ENCODE measurements at regions not wholly inside any gene's neighbourhood (a gene's known extent, or its start where the extent isn't known, plus 50 kb on each side); places are given as distances from the start of the nearest gene placed in this dataset.

DNA sequence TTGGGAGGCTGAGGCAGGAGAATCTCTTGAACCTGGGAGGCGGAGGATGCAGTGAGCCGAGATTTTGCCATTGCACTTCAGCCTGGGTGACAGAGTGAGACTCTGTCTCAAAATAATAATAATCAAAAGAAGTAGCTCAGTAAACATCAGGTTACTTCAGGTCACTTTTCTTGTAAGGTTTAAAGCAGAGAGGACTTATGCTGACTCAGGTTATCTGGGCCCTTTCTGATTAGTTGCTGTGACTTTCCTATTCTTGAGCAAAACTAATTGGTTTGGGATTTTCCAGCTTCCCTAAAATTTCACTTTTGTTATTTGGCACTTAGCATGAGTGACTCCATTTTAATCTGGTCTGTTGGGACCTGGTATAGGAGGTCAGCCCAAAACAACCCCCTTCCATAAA, 812.9 kb downstream of the NLGN4X start:
- 83 to 100% methylated on average over 1 to 2 of the region's 2 CpGs for WGBS, 2 experiments (ENCODE audit: insufficient coverage in 1 of 2, insufficient read length in 1 of 2)
- Histone ChIP-seq H3K4me3 (ENCODE audit: low read length) (no peak overlapping the region), H3K36me3 (ENCODE audit: control insufficient read depth, insufficient read depth, low read length) (no peaks in the 10 kb centered on the region), H3K4me1 (ENCODE audit: control insufficient read depth, insufficient read depth, low read length) (no peaks in the 10 kb centered on the region), H3K9ac (ENCODE audit: extremely low read depth, low read length, poor library complexity, severe bottlenecking) (no peak overlapping the region), H3K9me3 (ENCODE audit: control insufficient read depth, low read length) (no peaks in the 10 kb centered on the region), H3K27me3 (ENCODE audit: control insufficient read depth, insufficient read depth, low read length, poor library complexity, severe bottlenecking) (no peaks in the 10 kb centered on the region), H3K27ac (ENCODE audit: low read depth, low read length) (no peak overlapping the region)
- DNase-seq = no peak
- Mint-ChIP-seq H3K27me3 (ENCODE audit: insufficient read depth) (no peaks in the 10 kb centered on the region), H3K36me3 (ENCODE audit: low read depth) (no peaks in the 10 kb centered on the region), H3K4me1 (no peaks in the 10 kb centered on the region), H3K4me3 (no peak overlapping the region), H3K27ac (no peak overlapping the region), H3K9me3 (peaks cover 6% of the 10 kb centered on the region)
- TF ChIP-seq, protein P1, sequence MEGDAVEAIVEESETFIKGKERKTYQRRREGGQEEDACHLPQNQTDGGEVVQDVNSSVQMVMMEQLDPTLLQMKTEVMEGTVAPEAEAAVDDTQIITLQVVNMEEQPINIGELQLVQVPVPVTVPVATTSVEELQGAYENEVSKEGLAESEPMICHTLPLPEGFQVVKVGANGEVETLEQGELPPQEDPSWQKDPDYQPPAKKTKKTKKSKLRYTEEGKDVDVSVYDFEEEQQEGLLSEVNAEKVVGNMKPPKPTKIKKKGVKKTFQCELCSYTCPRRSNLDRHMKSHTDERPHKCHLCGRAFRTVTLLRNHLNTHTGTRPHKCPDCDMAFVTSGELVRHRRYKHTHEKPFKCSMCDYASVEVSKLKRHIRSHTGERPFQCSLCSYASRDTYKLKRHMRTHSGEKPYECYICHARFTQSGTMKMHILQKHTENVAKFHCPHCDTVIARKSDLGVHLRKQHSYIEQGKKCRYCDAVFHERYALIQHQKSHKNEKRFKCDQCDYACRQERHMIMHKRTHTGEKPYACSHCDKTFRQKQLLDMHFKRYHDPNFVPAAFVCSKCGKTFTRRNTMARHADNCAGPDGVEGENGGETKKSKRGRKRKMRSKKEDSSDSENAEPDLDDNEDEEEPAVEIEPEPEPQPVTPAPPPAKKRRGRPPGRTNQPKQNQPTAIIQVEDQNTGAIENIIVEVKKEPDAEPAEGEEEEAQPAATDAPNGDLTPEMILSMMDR (conservative IDR thresholded peaks at IDR 0.05) = no peak

DNA sequence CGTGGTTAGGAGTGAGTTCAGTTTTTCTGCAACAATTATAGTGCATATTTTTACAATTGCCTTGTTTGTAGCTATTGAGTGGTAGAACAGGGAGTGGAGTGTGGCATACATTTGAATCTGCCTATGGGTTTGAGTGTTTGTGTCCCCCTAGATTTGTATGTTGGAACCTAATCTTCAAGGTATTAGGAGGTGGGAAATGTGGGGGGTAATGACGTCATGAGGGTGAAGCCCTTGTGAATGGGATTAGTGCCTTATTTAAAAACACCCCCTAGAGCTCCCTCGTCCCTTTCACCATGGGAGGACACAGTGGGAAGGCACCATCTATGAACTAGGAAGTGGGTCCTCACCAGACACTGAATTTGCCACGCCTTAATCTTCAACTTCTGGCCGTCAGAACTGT, 819.6 kb downstream of the NLGN4X start:
- H3K36me3 Mint-ChIP-seq (ENCODE audit: low read depth) = no peaks in the 10 kb centered on the region
- H3K4me1 Mint-ChIP-seq = peaks cover 1% of the 10 kb centered on the region
- peaks cover 15% of the 10 kb centered on the region for H3K9me3 Mint-ChIP-seq
- TF ChIP-seq, protein P1 (conservative IDR thresholded peaks at IDR 0.05) = no peak
- no peak overlapping the region for H3K4me3 Mint-ChIP-seq
- H3K36me3 ChIP-seq (ENCODE audit: control insufficient read depth, insufficient read depth, low read length) = no peaks in the 10 kb centered on the region
- H3K27me3 Mint-ChIP-seq (ENCODE audit: insufficient read depth) = no peaks in the 10 kb centered on the region
- H3K27me3 ChIP-seq (ENCODE audit: control insufficient read depth, insufficient read depth, low read length, poor library complexity, severe bottlenecking) = no peaks in the 10 kb centered on the region
- no peaks in the 10 kb centered on the region for H3K4me1 ChIP-seq (ENCODE audit: control insufficient read depth, insufficient read depth, low read length)
- H3K4me3 ChIP-seq (ENCODE audit: low read length) = no peak overlapping the region
- no peaks in the 10 kb centered on the region for H3K9me3 ChIP-seq (ENCODE audit: control insufficient read depth, low read length)
- H3K9ac ChIP-seq (ENCODE audit: extremely low read depth, low read length, poor library complexity, severe bottlenecking) = no peak overlapping the region
- no peak overlapping the region for H3K27ac Mint-ChIP-seq
- 80 to 95% methylated on average over 2 to 4 of the region's 5 CpGs for WGBS, 2 experiments (ENCODE audit: insufficient coverage in 1 of 2, insufficient read length in 1 of 2)
- no peak for DNase-seq
- H3K27ac ChIP-seq (ENCODE audit: low read depth, low read length) = no peak overlapping the region

DNA sequence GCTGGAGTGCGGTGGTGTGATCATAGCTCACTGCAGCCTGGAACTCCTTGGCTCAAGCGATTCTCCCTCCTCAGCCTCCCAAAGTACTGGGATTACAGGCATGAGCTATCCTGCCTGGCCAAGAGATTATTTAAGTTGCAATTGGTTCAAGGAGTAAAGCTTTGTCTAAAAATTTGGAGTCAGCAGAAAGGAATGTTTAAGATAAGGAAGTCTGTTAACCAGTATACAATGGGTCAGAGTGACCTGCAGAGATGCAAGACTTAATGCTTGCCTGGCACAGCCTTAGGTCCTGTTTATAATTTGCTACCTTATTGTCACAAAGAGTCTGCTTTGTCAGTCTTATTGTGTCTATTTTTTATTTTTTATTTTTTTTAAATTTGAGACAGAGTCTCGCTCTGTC, 826.2 kb downstream of the NLGN4X start:
- TF ChIP-seq, protein P1 (conservative IDR thresholded peaks at IDR 0.05) = no peak
- Histone ChIP-seq H3K9me3 (ENCODE audit: control insufficient read depth, low read length) (peaks cover 10% of the 10 kb centered on the region), H3K9ac (ENCODE audit: extremely low read depth, low read length, poor library complexity, severe bottlenecking) (no peak overlapping the region), H3K27ac (ENCODE audit: low read depth, low read length) (no peak overlapping the region), H3K4me3 (ENCODE audit: low read length) (no peak overlapping the region), H3K27me3 (ENCODE audit: control insufficient read depth, insufficient read depth, low read length, poor library complexity, severe bottlenecking) (no peaks in the 10 kb centered on the region), H3K36me3 (ENCODE audit: control insufficient read depth, insufficient read depth, low read length) (no peaks in the 10 kb centered on the region), H3K4me1 (ENCODE audit: control insufficient read depth, insufficient read depth, low read length) (no peaks in the 10 kb centered on the region)
- H3K36me3 Mint-ChIP-seq (ENCODE audit: low read depth) = peaks cover 14% of the 10 kb centered on the region
- no peak for DNase-seq
- no peaks in the 10 kb centered on the region for H3K27me3 Mint-ChIP-seq (ENCODE audit: insufficient read depth)
- no peak overlapping the region for H3K4me3 Mint-ChIP-seq
- peaks cover 9% of the 10 kb centered on the region for H3K4me1 Mint-ChIP-seq
- H3K9me3 Mint-ChIP-seq = peaks cover 12% of the 10 kb centered on the region
- H3K27ac Mint-ChIP-seq = no peak overlapping the region
- 90 to 100% methylated on average over 2 of the region's 3 CpGs for WGBS, 2 experiments (ENCODE audit: insufficient coverage in 1 of 2, insufficient read length in 1 of 2)
